Spleen (tissue), 7 donors: ENCODE measurements at regions not wholly inside any gene's neighbourhood (a gene's known extent, or its start where the extent isn't known, plus 50 kb on each side); places are given as distances from the start of the nearest gene placed in this dataset.

Experiments used
- POLR2AphosphoS5 ChIP-seq, 3 donors: sonication (generic); formaldehyde crosslinking; IDR thresholded peaks; one replicate each; pipeline ENCODE4 v1.5.1; 2017; ENCODE audit warnings: antibody characterized with exemption in 3 of 3
- TF ChIP-seq, protein P1 (sequence below), 11 experiments: fragments of 200-600 bp in 7 of 11; fragments of 450-650 bp in 4 of 11; sonication (generic) in 4 of 11; IDR thresholded peaks in 8 of 11; conservative IDR thresholded peaks in 3 of 11; 1 replicate in 7 of 11; 2 replicates in 4 of 11; pipeline versions ENCODE4 v1.4.0 to v1.8.0; 2016 to 2021; ENCODE audit warnings: antibody characterized with exemption in 11 of 11, inconsistent platforms in 4 of 11, mild to moderate bottlenecking in 1 of 11
- donor health status: DM: no; HTN: no; CAD: no; lungs with moderate emphysema.
- donor health status: DM: no; HTN: no; CAD: no.
- donor health status: DM: no; HTN: no; CAD: no.

DNA sequence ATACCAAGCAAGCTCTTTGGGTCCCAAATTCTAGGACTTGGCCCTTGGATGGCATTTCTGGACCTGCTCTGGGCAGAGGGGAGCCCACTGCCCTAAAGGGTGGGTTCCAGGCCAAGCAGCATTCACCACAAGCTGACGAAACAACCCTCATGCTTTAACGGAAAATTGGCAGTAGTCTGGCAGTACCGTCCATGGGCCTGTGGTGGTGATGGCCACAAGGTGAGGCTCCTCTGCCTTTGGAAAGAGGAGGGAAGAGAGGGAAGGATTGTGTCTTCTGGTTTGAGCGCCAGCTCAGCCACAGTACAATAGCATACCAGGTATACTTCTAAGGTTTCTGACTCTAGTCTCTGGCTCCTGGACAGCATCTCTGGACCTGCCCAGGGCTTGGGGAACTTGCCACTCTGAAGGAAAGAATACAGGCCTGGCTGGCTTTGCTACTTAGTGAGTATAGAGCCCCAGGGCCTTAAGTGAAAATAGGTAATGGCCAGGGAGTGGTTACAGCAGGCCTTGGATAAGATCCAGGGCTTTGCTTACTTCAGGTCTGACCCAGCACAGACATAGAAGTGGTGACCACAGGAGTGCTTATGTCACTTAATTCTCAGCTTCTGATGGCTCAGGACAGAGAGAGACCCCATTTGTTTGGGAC lies 595.5 kb downstream of the LMO7 start:
- TF ChIP-seq, protein P1, sequence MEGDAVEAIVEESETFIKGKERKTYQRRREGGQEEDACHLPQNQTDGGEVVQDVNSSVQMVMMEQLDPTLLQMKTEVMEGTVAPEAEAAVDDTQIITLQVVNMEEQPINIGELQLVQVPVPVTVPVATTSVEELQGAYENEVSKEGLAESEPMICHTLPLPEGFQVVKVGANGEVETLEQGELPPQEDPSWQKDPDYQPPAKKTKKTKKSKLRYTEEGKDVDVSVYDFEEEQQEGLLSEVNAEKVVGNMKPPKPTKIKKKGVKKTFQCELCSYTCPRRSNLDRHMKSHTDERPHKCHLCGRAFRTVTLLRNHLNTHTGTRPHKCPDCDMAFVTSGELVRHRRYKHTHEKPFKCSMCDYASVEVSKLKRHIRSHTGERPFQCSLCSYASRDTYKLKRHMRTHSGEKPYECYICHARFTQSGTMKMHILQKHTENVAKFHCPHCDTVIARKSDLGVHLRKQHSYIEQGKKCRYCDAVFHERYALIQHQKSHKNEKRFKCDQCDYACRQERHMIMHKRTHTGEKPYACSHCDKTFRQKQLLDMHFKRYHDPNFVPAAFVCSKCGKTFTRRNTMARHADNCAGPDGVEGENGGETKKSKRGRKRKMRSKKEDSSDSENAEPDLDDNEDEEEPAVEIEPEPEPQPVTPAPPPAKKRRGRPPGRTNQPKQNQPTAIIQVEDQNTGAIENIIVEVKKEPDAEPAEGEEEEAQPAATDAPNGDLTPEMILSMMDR (IDR thresholded peaks at IDR 0.05 in 8 of 11, conservative IDR thresholded peaks at IDR 0.05 in 3 of 11): no peak
- no peak for TF ChIP-seq POLR2AphosphoS5 (IDR thresholded peaks at IDR 0.05)
